HUES48 (cell line): ENCODE measurements at regions not wholly inside any gene's neighbourhood (a gene's known extent, or its start where the extent isn't known, plus 50 kb on each side); places are given as distances from the start of the nearest gene placed in this dataset.

Experiments
- H3K27ac ChIP-seq: one replicate; pipeline ENCODE4 v1.7.0; 2013; ENCODE audit warnings: low read depth, low read length, inconsistent platforms
- H3K27me3 ChIP-seq: 2 replicates; pipeline ENCODE4 v1.6.1; 2013; ENCODE audit warnings: mild to moderate bottlenecking, low read length; ENCODE audit not compliant: control insufficient read depth, insufficient read depth
- H3K36me3 ChIP-seq: 2 replicates; pipeline ENCODE4 v1.6.1; 2013; ENCODE audit warnings: low read length; ENCODE audit not compliant: control insufficient read depth, insufficient read depth
- H3K4me1 ChIP-seq: 2 replicates; pipeline ENCODE4 v1.6.1; 2013; ENCODE audit warnings: mild to moderate bottlenecking, low read length; ENCODE audit not compliant: control insufficient read depth, insufficient read depth
- H3K4me3 ChIP-seq: 2 replicates; pipeline ENCODE4 v1.5.1; 2013; ENCODE audit warnings: mild to moderate bottlenecking, low read depth, low read length
- H3K9ac ChIP-seq: 2 replicates; pipeline ENCODE4 v1.6.1; 2013; ENCODE audit warnings: mild to moderate bottlenecking, low read depth, low read length, moderate library complexity
- H3K9me3 ChIP-seq: 2 replicates; pipeline ENCODE4 v1.6.1; 2013; ENCODE audit warnings: low read length; ENCODE audit not compliant: control insufficient read depth, insufficient read depth

- Histone ChIP-seq H3K9me3 (no peaks in the 10 kb centered on the region), H3K36me3 (no peaks in the 10 kb centered on the region), H3K4me1 (no peaks in the 10 kb centered on the region), H3K4me3 (no peak overlapping the region), H3K27ac (no peak overlapping the region), H3K27me3 (no peaks in the 10 kb centered on the region), H3K9ac (no peak overlapping the region)
Measured at GRCh38 chr6:169845426-169846285, 94.2 kb downstream of the ERMARD start.

DNA sequence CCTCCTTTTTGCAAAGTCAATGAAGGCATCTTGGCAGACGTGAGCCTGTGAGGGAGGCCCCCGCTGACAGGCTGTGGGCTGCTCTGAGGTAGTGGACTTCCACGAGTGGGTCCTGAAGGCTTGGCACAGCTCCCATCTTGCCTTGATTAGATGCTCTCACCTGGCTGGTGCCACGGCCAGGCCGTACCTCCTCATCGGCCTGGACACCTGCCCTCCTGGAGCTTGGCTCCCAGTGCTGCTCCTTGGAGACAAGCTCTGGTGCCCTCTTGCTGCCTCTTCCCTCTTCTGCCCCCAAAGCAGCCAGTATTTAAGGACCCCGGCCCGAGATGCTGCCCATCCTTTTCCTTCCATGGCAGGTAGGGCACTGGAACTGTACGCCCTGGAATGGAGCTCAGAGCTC, 93.5 kb downstream of the ERMARD start:
- Histone ChIP-seq H3K9ac (no peak overlapping the region), H3K27ac (no peak overlapping the region), H3K27me3 (no peaks in the 10 kb centered on the region), H3K4me3 (no peak overlapping the region), H3K36me3 (no peaks in the 10 kb centered on the region), H3K4me1 (no peaks in the 10 kb centered on the region), H3K9me3 (no peaks in the 10 kb centered on the region)

- Histone ChIP-seq H3K27me3 (no peaks in the 10 kb centered on the region), H3K4me3 (no peak overlapping the region), H3K27ac (no peak overlapping the region), H3K9me3 (no peaks in the 10 kb centered on the region), H3K36me3 (no peaks in the 10 kb centered on the region), H3K4me1 (no peaks in the 10 kb centered on the region), H3K9ac (no peak overlapping the region)
Measured at GRCh38 chr6:169843991-169844390, 92.6 kb downstream of the ERMARD start.

DNA sequence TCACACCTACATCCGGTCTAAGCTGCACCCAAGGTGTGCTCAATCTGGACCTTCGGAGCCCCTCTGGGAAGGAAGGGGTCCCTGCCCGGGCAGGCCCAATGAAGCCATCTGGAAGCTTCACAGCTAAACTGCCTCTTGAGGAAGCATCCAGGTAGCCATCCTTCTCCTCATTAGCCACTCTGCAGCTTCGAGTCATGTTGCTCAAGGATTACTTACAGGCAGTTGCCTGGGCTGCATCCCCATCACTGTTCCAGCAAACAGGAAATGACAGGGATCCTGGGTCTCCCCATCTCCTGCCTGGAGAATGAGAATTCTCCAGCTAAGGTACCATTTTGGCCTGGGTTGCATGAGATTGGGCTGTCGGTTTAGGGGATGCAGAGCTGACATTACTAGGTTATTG, 91.7 kb downstream of the ERMARD start:
- Histone ChIP-seq H3K4me1 (no peaks in the 10 kb centered on the region), H3K27me3 (no peaks in the 10 kb centered on the region), H3K4me3 (no peak overlapping the region), H3K9me3 (no peaks in the 10 kb centered on the region), H3K27ac (no peak overlapping the region), H3K36me3 (no peaks in the 10 kb centered on the region), H3K9ac (no peak overlapping the region)

- Histone ChIP-seq H3K27me3 (no peaks in the 10 kb centered on the region), H3K4me3 (no peak overlapping the region), H3K4me1 (no peaks in the 10 kb centered on the region), H3K9me3 (no peaks in the 10 kb centered on the region), H3K27ac (no peak overlapping the region), H3K36me3 (no peaks in the 10 kb centered on the region), H3K9ac (no peak overlapping the region)
Measured at GRCh38 chr6:169841907-169842606, 90.6 kb downstream of the ERMARD start.

DNA sequence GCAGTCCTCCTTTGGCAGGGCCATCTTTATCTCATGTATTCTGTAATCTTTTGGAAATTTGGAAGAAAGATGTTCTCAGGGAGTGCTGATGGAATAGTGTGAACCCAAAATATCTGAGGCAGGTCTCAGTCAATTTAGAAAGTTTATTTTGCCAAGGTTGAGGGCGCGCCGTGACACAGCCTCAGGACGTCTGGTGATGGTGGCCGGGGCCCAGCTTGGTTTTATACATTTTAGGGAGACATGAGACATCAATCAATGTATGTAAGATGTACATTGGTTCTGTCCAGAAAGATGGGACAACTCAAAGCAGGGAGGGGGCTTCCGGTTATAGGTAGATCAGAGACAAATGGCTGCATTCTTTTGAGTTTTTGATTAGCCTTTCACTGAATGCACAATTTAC, 89.8 kb downstream of the ERMARD start:
- no peaks in the 10 kb centered on the region for H3K36me3 ChIP-seq
- H3K9ac ChIP-seq: no peak overlapping the region
- no peak overlapping the region for H3K27ac ChIP-seq
- H3K9me3 ChIP-seq: no peaks in the 10 kb centered on the region
- no peaks in the 10 kb centered on the region for H3K27me3 ChIP-seq
- no peak overlapping the region for H3K4me3 ChIP-seq
- no peaks in the 10 kb centered on the region for H3K4me1 ChIP-seq

DNA sequence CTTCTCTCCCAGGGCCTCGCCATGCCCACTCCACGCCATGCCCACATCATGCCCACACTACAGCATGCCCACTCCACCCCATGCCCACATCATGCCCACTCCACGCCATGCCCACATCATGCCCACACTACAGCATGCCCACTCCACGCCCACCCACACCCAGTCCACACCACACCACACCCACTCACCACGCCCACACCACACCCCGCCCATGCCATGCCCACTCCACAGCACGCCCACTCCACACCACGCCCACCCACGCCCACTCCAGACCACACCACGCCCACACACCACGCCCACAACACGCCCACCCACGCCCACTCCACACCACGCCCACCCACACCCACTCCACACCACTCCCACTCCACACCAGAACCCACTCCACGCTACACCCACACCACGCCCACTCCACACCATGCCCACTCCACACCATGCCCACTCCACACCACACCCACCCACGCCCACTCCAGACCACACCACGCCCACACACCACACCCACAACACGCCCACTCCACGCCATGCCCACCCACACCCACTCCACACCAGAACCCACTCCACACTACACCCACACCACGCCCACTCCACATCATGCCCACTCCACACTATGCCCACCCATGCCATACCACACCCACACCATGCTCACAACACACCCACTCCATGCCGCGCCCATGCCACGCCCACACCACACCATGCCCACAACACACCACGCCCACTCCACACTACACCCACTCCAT, 88.6 kb downstream of the ERMARD start:
- Histone ChIP-seq H3K9ac (no peak overlapping the region), H3K9me3 (no peaks in the 10 kb centered on the region), H3K27ac (no peak overlapping the region), H3K27me3 (no peaks in the 10 kb centered on the region), H3K36me3 (no peaks in the 10 kb centered on the region), H3K4me3 (no peak overlapping the region), H3K4me1 (no peaks in the 10 kb centered on the region)

GRCh38 chr6:169839493-169839892, 88.1 kb downstream of the ERMARD start:
- Histone ChIP-seq H3K4me1 (no peaks in the 10 kb centered on the region), H3K9ac (no peak overlapping the region), H3K27me3 (no peaks in the 10 kb centered on the region)

GRCh38 chr6:169839029-169839481, 87.6 kb downstream of the ERMARD start:
- no peak overlapping the region for H3K9ac ChIP-seq
- no peaks in the 10 kb centered on the region for H3K4me1 ChIP-seq
- H3K27ac ChIP-seq: no peak overlapping the region
- H3K36me3 ChIP-seq: no peaks in the 10 kb centered on the region
- H3K9me3 ChIP-seq: no peaks in the 10 kb centered on the region
- no peaks in the 10 kb centered on the region for H3K27me3 ChIP-seq
- no peak overlapping the region for H3K4me3 ChIP-seq

More at GRCh38 chr6:169839493-169839892, 88.1 kb downstream of the ERMARD start:
- H3K9me3 ChIP-seq: no peaks in the 10 kb centered on the region
- no peaks in the 10 kb centered on the region for H3K36me3 ChIP-seq
- H3K4me3 ChIP-seq: no peak overlapping the region
- H3K27ac ChIP-seq: no peak overlapping the region

DNA sequence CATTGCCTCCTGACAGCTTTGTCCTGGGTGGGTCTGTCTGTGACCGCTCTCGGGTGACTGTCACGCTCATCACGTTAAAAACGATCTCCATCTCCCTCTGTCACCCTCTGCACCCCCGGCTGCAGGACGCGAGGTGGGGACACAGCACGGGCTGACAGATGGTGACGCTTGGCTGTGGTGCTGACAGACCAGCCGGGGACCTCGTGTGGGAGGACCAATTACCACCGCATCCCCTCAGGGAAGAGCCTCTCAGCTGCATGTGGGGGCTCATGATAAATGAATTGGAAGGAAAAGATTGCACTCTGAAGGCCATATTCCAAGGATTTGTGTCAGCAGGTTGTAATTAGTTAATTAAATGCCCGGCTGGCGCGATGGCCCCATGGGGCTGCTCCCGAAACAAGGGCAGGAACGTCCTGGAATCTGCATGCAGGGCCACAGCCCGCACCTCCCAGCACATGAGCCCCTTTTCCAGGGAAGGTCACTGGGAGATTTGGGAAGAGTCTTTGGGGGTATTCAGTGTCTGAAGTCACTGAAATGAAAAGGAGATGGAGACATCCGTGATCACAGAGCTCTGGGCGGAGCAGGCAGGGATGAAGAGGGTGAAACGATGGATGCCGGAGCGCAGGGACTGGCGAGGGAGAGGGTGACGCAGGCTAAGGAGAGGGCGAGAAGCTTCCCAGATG, 87.1 kb downstream of the ERMARD start:
- Histone ChIP-seq H3K9ac (no peak overlapping the region), H3K27me3 (no peaks in the 10 kb centered on the region), H3K36me3 (no peaks in the 10 kb centered on the region), H3K27ac (no peak overlapping the region), H3K4me1 (no peaks in the 10 kb centered on the region), H3K9me3 (no peaks in the 10 kb centered on the region), H3K4me3 (no peak overlapping the region)
